ENCODE measurements at regions not wholly inside any gene's neighbourhood (a gene's known extent, or its start where the extent isn't known, plus 50 kb on each side); places are given as distances from the start of the nearest gene placed in this dataset.

DNA sequence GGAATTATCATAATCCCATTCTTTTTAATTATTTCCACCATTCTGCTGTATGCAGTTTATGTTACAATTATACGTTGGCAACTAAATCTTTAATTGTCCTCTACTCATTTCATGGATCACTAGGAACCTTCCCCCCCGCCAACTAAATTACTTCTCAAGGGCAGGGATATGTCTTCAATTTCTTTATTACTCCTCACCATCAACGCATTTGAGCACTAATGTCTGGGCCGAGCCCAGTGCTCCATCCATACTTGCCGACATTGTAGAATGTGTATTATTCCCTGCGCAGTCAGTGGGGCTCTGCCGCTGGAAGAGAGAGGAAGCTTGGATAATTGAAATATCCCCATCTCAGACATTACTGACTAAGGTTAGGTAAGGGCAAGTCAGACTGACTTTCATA lies 236.4 kb upstream of the AJAP1 start:
- peak in 1 of 6 donors; percentile 93 for DNase-seq (ENCODE audit: low read depth in 4 of 6, low spot score in 6 of 6)
- WGBS (ENCODE audit: insufficient coverage), result 100% methylated on average over 1 of the region's 7 CpGs
- Histone ChIP-seq H3K27ac (ENCODE audit: low read depth, low read length) (no peak overlapping the region), H3K27me3 (ENCODE audit: control insufficient read depth, insufficient read depth, low read length) (no peaks in the 10 kb centered on the region), H3K4me1 (ENCODE audit: control insufficient read depth, insufficient read depth, low read length) (peaks cover 22% of the 10 kb centered on the region), H3K36me3 (ENCODE audit: control insufficient read depth, insufficient read depth, low read length) (no peaks in the 10 kb centered on the region), H3K9me3 (ENCODE audit: control insufficient read depth, insufficient read depth, low read length) (peaks cover 2% of the 10 kb centered on the region), H3K4me3 (ENCODE audit: low read depth, low read length) (no peak overlapping the region)

GRCh38 chr1:4421986-4422385 lies 232.4 kb upstream of the AJAP1 start:
- DNase-seq (ENCODE audit: low read depth in 4 of 6, low spot score in 6 of 6), result peak in 2 of 6 donors; percentile 75 to 80
- H3K4me3 ChIP-seq (ENCODE audit: low read depth, low read length), result no peak overlapping the region
- H3K4me1 ChIP-seq (ENCODE audit: control insufficient read depth, insufficient read depth, low read length), result peaks cover 15% of the 10 kb centered on the region
- H3K9me3 ChIP-seq (ENCODE audit: control insufficient read depth, insufficient read depth, low read length), result peaks cover 2% of the 10 kb centered on the region
- WGBS (ENCODE audit: insufficient coverage), result no CpG with 5 or more reads among the region's 5 CpGs
- H3K27ac ChIP-seq (ENCODE audit: low read depth, low read length), result no peak overlapping the region
- no peaks in the 10 kb centered on the region for H3K27me3 ChIP-seq (ENCODE audit: control insufficient read depth, insufficient read depth, low read length)
- H3K36me3 ChIP-seq (ENCODE audit: control insufficient read depth, insufficient read depth, low read length), result no peaks in the 10 kb centered on the region

DNA sequence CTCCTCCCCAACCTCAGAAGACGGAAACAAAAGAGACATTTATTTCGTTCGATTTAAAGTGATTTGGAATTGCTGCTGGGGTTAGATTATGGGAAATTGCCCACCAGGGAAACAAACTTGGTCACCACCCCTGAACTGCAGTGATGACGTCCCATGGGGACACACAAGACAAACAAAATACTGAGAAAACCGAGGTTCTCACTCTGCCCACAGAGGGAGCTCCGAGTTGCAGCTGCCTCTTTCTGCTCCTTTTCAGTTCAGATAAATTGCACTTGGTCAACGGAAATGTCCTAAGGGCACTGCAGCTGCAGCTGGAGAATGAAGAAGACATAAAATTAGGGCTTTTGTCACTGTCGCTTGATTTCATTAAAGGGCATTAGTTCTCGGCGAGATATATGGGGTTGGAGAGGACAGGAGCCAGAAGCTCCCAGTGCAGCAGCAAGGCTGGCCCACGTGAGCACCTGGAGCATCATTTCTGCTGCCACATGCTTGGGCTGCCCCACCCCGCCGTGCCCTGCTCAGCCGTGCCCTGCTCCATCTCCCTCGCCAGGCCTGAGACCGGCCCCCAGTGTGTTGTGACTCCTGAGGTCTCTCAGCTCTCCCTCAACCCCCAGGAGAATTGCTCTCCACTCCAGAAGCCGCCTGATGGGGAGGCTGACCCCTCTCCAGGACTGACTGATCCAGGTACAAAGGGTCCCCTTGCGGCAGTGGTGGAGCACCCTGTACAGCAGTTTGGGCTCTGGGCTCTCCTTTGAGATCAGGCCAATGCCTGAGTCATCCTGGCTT lies 231.7 kb upstream of the AJAP1 start:
- Histone ChIP-seq H3K36me3 (ENCODE audit: control insufficient read depth, insufficient read depth, low read length) (no peaks in the 10 kb centered on the region), H3K4me3 (ENCODE audit: low read depth, low read length) (no peak overlapping the region), H3K9me3 (ENCODE audit: control insufficient read depth, insufficient read depth, low read length) (peaks cover 2% of the 10 kb centered on the region), H3K4me1 (ENCODE audit: control insufficient read depth, insufficient read depth, low read length) (peaks cover 12% of the 10 kb centered on the region), H3K27me3 (ENCODE audit: control insufficient read depth, insufficient read depth, low read length) (no peaks in the 10 kb centered on the region), H3K27ac (ENCODE audit: low read depth, low read length) (no peak overlapping the region)
- peak in 2 of 6 donors; percentile 39 to 69 for DNase-seq (ENCODE audit: low read depth in 4 of 6, low spot score in 6 of 6)
- 49% methylated on average over 14 of the region's 18 CpGs for WGBS (ENCODE audit: insufficient coverage)

- Histone ChIP-seq H3K27me3 (ENCODE audit: control insufficient read depth, insufficient read depth, low read length) (no peaks in the 10 kb centered on the region), H3K27ac (ENCODE audit: low read depth, low read length) (no peak overlapping the region), H3K4me1 (ENCODE audit: control insufficient read depth, insufficient read depth, low read length) (peaks cover 11% of the 10 kb centered on the region), H3K4me3 (ENCODE audit: low read depth, low read length) (no peak overlapping the region), H3K9me3 (ENCODE audit: control insufficient read depth, insufficient read depth, low read length) (peaks cover 2% of the 10 kb centered on the region), H3K36me3 (ENCODE audit: control insufficient read depth, insufficient read depth, low read length) (no peaks in the 10 kb centered on the region)
- no peak for DNase-seq (ENCODE audit: low read depth in 4 of 6, low spot score in 6 of 6)
- 85% methylated on average over 5 of the region's 8 CpGs for WGBS (ENCODE audit: insufficient coverage)
Measured at GRCh38 chr1:4424254-4424653, 230.2 kb upstream of the AJAP1 start.

- Histone ChIP-seq H3K9me3 (ENCODE audit: control insufficient read depth, insufficient read depth, low read length) (no peaks in the 10 kb centered on the region), H3K27me3 (ENCODE audit: control insufficient read depth, insufficient read depth, low read length) (no peaks in the 10 kb centered on the region), H3K4me3 (ENCODE audit: low read depth, low read length) (no peak overlapping the region), H3K36me3 (ENCODE audit: control insufficient read depth, insufficient read depth, low read length) (no peaks in the 10 kb centered on the region), H3K4me1 (ENCODE audit: control insufficient read depth, insufficient read depth, low read length) (peaks cover 11% of the 10 kb centered on the region), H3K27ac (ENCODE audit: low read depth, low read length) (no peak overlapping the region)
- WGBS (ENCODE audit: insufficient coverage), result 88% methylated on average over 8 of the region's 10 CpGs
- DNase-seq (ENCODE audit: low read depth in 4 of 6, low spot score in 6 of 6), result no peak
Measured at GRCh38 chr1:4424766-4425165, 229.6 kb upstream of the AJAP1 start.

DNA sequence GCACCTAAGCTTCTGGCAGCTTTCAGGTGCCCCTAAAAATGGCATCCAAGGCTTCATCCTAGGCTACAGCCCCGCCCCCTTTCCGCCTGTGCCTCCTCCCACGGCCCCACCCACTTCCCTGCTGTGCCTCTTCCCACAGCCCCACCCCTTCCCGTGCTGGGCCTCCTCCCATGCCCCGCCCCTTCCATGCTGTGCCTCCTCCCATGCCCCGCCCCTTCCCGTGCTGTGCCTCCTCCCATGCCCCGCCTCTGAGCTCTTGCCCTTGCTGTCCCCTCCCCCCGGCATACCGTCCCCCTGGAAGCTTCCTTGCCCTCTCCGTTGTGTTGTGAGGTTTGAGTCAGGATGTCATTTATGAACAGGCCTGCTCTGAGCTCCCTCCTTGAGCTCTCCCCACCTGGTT lies 228.5 kb upstream of the AJAP1 start:
- 100% methylated on average over 1 of the region's 11 CpGs for WGBS (ENCODE audit: insufficient coverage)
- Histone ChIP-seq H3K36me3 (ENCODE audit: control insufficient read depth, insufficient read depth, low read length) (no peaks in the 10 kb centered on the region), H3K9me3 (ENCODE audit: control insufficient read depth, insufficient read depth, low read length) (no peaks in the 10 kb centered on the region), H3K27ac (ENCODE audit: low read depth, low read length) (no peak overlapping the region), H3K4me3 (ENCODE audit: low read depth, low read length) (no peak overlapping the region), H3K4me1 (ENCODE audit: control insufficient read depth, insufficient read depth, low read length) (peaks cover 12% of the 10 kb centered on the region), H3K27me3 (ENCODE audit: control insufficient read depth, insufficient read depth, low read length) (no peaks in the 10 kb centered on the region)
- DNase-seq (ENCODE audit: low read depth in 4 of 6, low spot score in 6 of 6), result no peak

DNA sequence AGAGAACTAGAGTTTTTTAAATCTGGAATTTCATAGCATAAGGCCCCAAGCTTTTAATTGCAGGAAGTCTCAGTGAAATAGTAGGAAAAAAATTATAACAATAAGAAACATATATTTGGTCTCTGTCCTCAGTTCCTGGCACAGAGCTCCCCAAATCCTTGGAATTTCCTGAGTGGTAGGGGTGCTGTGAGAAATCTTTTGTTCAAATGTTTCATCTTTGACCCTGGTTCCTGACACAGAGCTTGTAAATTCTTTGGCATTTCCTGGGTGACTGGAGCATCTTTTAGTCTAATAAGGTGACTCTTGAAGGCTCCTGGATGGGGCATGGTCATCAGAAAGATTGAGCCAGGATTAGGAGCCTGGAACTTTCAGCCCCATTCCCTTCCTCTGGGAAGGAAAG lies 225.7 kb upstream of the AJAP1 start:
- H3K36me3 ChIP-seq (ENCODE audit: control insufficient read depth, insufficient read depth, low read length), result no peaks in the 10 kb centered on the region

DNA sequence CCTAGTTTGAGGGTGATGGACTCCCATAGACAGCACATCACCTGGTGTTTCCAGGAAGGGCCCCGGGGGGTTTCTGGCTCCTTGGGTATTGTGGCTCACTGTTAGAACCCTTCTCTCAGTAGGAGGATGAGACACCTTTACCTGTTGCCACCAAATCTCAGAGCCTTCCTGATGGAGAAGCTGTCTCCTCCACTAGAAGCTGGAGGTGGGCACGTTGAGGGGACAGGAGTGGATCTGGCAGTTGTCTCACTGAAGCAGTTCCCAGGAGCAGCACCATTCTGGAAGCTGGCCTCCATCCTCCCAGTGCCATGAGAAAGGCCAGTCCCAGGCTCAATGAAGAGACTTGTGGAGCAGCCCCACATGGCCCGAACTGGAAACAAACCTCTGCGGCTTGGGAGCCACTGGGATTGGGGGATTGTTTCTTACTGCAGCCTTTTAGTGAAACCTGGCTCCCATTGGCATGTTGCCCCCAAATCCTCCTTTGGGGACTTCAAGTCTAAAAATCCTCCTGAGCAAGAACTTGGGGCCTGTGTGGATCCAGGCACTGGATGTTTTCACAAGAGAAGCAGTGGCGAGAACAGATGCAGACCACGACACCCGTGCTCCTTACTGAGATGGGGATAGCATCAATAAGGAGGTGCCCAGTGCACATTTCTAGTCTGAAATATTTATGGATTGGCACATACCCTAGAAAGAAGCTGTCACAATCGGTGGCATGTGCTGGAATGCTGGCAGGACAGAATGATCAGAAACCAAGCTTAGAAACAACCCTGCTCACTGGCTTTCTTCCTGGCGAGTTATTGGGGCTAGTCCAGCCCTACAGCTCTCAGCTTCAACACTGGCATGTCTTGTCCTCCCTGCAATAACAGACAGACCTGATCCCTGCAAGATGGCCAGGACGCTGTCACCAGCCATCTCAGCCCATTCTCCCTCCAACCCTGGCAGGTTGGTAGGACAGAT lies 223.7 kb upstream of the AJAP1 start:
- Histone ChIP-seq H3K27ac (ENCODE audit: low read depth, low read length) (no peak overlapping the region), H3K4me3 (ENCODE audit: low read depth, low read length) (no peak overlapping the region), H3K4me1 (ENCODE audit: control insufficient read depth, insufficient read depth, low read length) (peaks cover 4% of the 10 kb centered on the region), H3K27me3 (ENCODE audit: control insufficient read depth, insufficient read depth, low read length) (no peaks in the 10 kb centered on the region), H3K9me3 (ENCODE audit: control insufficient read depth, insufficient read depth, low read length) (no peaks in the 10 kb centered on the region), H3K36me3 (ENCODE audit: control insufficient read depth, insufficient read depth, low read length) (no peaks in the 10 kb centered on the region)
- 76% methylated on average over 9 of the region's 10 CpGs for WGBS (ENCODE audit: insufficient coverage)
- peak in 1 of 6 donors; percentile 75 for DNase-seq (ENCODE audit: low read depth in 4 of 6, low spot score in 6 of 6)

More for the DNA sequence above, 225.7 kb upstream of the AJAP1 start:
- DNase-seq (ENCODE audit: low read depth in 4 of 6, low spot score in 6 of 6), result no peak
- no peak overlapping the region for H3K4me3 ChIP-seq (ENCODE audit: low read depth, low read length)
- H3K27ac ChIP-seq (ENCODE audit: low read depth, low read length), result no peak overlapping the region
- no peaks in the 10 kb centered on the region for H3K27me3 ChIP-seq (ENCODE audit: control insufficient read depth, insufficient read depth, low read length)
- H3K9me3 ChIP-seq (ENCODE audit: control insufficient read depth, insufficient read depth, low read length), result no peaks in the 10 kb centered on the region
- H3K4me1 ChIP-seq (ENCODE audit: control insufficient read depth, insufficient read depth, low read length), result peaks cover 4% of the 10 kb centered on the region

GRCh38 chr1:4431491-4431890 lies 222.9 kb upstream of the AJAP1 start:
- H3K27me3 ChIP-seq (ENCODE audit: control insufficient read depth, insufficient read depth, low read length), result no peaks in the 10 kb centered on the region
- no peak overlapping the region for H3K4me3 ChIP-seq (ENCODE audit: low read depth, low read length)
- DNase-seq (ENCODE audit: low read depth in 4 of 6, low spot score in 6 of 6), result peak in 1 of 6 donors; percentile 19
- no peaks in the 10 kb centered on the region for H3K9me3 ChIP-seq (ENCODE audit: control insufficient read depth, insufficient read depth, low read length)
- 72% methylated on average over 4 of the region's 6 CpGs for WGBS (ENCODE audit: insufficient coverage)
- H3K27ac ChIP-seq (ENCODE audit: low read depth, low read length), result no peak overlapping the region
- no peaks in the 10 kb centered on the region for H3K36me3 ChIP-seq (ENCODE audit: control insufficient read depth, insufficient read depth, low read length)
- peaks cover 4% of the 10 kb centered on the region for H3K4me1 ChIP-seq (ENCODE audit: control insufficient read depth, insufficient read depth, low read length)

Data from spinal cord (tissue), 9 donors.